Cardiac muscle cell (in vitro differentiated cells and primary cell): ENCODE measurements at regions not wholly inside any gene's neighbourhood (a gene's known extent, or its start where the extent isn't known, plus 50 kb on each side); places are given as distances from the start of the nearest gene placed in this dataset.

ENCODE experiments used
- DNase-seq, 2 donors: peaks; one replicate each; pipeline versions ENCODE4 v3.0.0 to v3.0.0-alpha.2; 2010 to 2017; ENCODE audit warnings: low read depth in 1 of 2, low spot score in 1 of 2
- H3K27ac ChIP-seq: fragments of 200-600 bp; sonication (generic); 2 replicates; pipeline ENCODE4 v1.5.1; 2016
- H3K27me3 ChIP-seq: fragments of 200-600 bp; sonication (generic); 2 replicates; pipeline ENCODE4 v1.6.0; 2016; ENCODE audit warnings: control low read depth
- H3K36me3 ChIP-seq: fragments of 200-600 bp; sonication (generic); 2 replicates; pipeline ENCODE4 v1.5.1; 2016; ENCODE audit warnings: control low read depth
- H3K4me1 ChIP-seq: fragments of 200-600 bp; sonication (generic); 2 replicates; pipeline ENCODE4 v1.8.1; 2017; ENCODE audit warnings: low read depth, mild to moderate bottlenecking, mixed run types
- H3K4me3 ChIP-seq: fragments of 200-600 bp; sonication (generic); 2 replicates; pipeline ENCODE4 v1.5.1; 2016; ENCODE audit warnings: mild to moderate bottlenecking
- H3K9me3 ChIP-seq: fragments of 200-600 bp; sonication (generic); 2 replicates; pipeline ENCODE4 v1.5.1; 2017; ENCODE audit warnings: low read depth, mild to moderate bottlenecking, control low read depth
- TF ChIP-seq, protein P1 (sequence below): IDR thresholded peaks from 2 replicates; pipeline ENCODE4 v1.5.1; 2012; ENCODE audit warnings: low read depth, mild to moderate bottlenecking, low read length

- H3K9me3 ChIP-seq: no peaks in the 10 kb centered on the region
- no peak overlapping the region for H3K27ac ChIP-seq
- H3K4me3 ChIP-seq: no peak overlapping the region
- TF ChIP-seq, protein P1, sequence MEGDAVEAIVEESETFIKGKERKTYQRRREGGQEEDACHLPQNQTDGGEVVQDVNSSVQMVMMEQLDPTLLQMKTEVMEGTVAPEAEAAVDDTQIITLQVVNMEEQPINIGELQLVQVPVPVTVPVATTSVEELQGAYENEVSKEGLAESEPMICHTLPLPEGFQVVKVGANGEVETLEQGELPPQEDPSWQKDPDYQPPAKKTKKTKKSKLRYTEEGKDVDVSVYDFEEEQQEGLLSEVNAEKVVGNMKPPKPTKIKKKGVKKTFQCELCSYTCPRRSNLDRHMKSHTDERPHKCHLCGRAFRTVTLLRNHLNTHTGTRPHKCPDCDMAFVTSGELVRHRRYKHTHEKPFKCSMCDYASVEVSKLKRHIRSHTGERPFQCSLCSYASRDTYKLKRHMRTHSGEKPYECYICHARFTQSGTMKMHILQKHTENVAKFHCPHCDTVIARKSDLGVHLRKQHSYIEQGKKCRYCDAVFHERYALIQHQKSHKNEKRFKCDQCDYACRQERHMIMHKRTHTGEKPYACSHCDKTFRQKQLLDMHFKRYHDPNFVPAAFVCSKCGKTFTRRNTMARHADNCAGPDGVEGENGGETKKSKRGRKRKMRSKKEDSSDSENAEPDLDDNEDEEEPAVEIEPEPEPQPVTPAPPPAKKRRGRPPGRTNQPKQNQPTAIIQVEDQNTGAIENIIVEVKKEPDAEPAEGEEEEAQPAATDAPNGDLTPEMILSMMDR: no peak
- H3K36me3 ChIP-seq: no peaks in the 10 kb centered on the region
- H3K4me1 ChIP-seq: no peaks in the 10 kb centered on the region
- no peak for DNase-seq
- H3K27me3 ChIP-seq: no peaks in the 10 kb centered on the region
Measured at GRCh38 chr14:36014236-36014635, 162.3 kb downstream of the PTCSC3 start.

- no peak for DNase-seq
- H3K36me3 ChIP-seq: no peaks in the 10 kb centered on the region
- no peak overlapping the region for H3K27ac ChIP-seq
- no peaks in the 10 kb centered on the region for H3K27me3 ChIP-seq
- H3K9me3 ChIP-seq: no peaks in the 10 kb centered on the region
- TF ChIP-seq, protein P1: no peak
- no peaks in the 10 kb centered on the region for H3K4me1 ChIP-seq
- no peak overlapping the region for H3K4me3 ChIP-seq
Measured at GRCh38 chr14:36013483-36013882, 163.0 kb downstream of the PTCSC3 start.

DNA sequence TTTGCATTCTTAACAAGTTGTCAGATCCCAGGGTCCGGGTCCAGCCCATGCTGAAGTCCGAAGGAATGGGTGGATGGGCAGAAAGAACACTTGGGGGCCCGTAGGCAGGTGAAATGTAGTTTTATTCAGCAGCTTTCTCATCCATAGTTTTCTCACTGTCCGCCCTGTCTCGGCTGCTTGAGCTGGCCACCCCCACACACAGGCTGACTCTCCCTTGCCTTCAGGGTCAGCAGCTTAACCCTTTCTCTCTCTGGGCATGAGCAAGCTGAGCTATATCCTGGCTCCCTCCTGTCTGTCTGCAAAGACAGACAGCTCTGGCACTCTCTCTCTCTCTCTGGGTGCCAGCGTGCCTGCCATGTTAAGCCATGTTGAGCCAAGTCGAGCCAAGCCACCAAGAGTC lies 163.9 kb downstream of the PTCSC3 start:
- no peak for DNase-seq
- no peaks in the 10 kb centered on the region for H3K36me3 ChIP-seq

GRCh38 chr14:36009643-36010042 lies 166.9 kb downstream of the PTCSC3 start:
- no peak for DNase-seq
- TF ChIP-seq, protein P1: no peak

More for the DNA sequence above, 163.9 kb downstream of the PTCSC3 start:
- no peaks in the 10 kb centered on the region for H3K9me3 ChIP-seq
- no peak overlapping the region for H3K27ac ChIP-seq
- H3K4me3 ChIP-seq: no peak overlapping the region
- no peaks in the 10 kb centered on the region for H3K27me3 ChIP-seq
- TF ChIP-seq, protein P1: no peak
- H3K4me1 ChIP-seq: no peaks in the 10 kb centered on the region

GRCh38 chr14:36006623-36007022 lies 169.9 kb downstream of the PTCSC3 start:
- H3K4me1 ChIP-seq: no peaks in the 10 kb centered on the region
- TF ChIP-seq, protein P1: no peak
- H3K27ac ChIP-seq: no peak overlapping the region
- no peak overlapping the region for H3K4me3 ChIP-seq
- H3K36me3 ChIP-seq: no peaks in the 10 kb centered on the region
- H3K27me3 ChIP-seq: peaks cover 4% of the 10 kb centered on the region
- no peak for DNase-seq
- no peaks in the 10 kb centered on the region for H3K9me3 ChIP-seq

More at GRCh38 chr14:36009643-36010042, 166.9 kb downstream of the PTCSC3 start:
- Histone ChIP-seq H3K36me3 (no peaks in the 10 kb centered on the region), H3K27ac (no peak overlapping the region), H3K9me3 (no peaks in the 10 kb centered on the region), H3K4me3 (no peak overlapping the region), H3K27me3 (peaks cover 4% of the 10 kb centered on the region), H3K4me1 (no peaks in the 10 kb centered on the region)

DNA sequence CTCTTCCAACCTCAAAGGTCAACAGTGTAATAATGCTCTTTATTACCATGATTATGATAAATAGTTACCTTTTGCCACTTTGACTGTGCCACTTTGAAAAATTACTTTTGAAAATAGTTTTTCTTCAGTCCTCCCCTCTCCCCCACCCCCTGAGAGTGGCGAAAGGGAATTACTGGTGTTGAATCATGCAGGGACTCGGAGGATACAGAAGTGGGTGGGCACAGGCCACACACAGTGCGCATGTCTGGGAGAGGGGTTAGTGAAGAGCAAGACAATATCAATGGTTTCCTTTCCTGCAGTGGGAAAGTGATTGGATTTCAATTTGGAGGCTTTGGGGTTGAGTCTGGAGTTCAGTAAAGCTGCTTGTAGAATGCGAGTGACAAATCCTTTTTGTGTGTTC lies 170.9 kb downstream of the PTCSC3 start:
- TF ChIP-seq, protein P1: no peak
- Histone ChIP-seq H3K27ac (no peak overlapping the region), H3K9me3 (no peaks in the 10 kb centered on the region), H3K36me3 (no peaks in the 10 kb centered on the region), H3K4me3 (no peak overlapping the region), H3K4me1 (no peaks in the 10 kb centered on the region), H3K27me3 (peaks cover 4% of the 10 kb centered on the region)
- DNase-seq: no peak
